D341Med (cell line): ENCODE measurements at regions not wholly inside any gene's neighbourhood (a gene's known extent, or its start where the extent isn't known, plus 50 kb on each side); places are given as distances from the start of the nearest gene placed in this dataset.

Experiments
- DNase-seq: peaks from one replicate; pipeline ENCODE4 v3.0.0; 2012; ENCODE audit warnings: low spot score

- no peak for DNase-seq
Observed at GRCh38 chr16:13394488-13394887, 493.1 kb downstream of the SHISA9 start.

DNA sequence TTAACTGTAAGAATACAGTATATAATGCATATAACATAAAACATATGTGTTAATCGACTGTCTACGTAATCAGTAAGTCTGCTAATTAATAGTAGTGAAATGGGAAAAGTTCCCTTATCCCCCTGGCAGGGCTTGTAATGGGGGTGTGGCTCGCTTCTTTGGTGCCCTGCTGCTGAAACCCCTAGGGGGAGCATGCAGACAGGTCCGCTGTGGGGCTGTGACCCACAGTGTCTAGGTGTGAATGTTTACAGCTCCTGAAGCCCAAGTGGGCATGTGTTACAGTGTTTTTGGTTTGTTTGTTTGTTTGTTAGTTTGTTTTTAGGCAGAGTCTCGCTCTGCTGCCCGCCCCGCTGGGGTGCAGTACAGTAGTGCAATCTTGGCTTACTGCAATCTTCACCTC, 495.7 kb downstream of the SHISA9 start:
- DNase-seq: no peak

GRCh38 chr16:13401641-13402040, 500.2 kb downstream of the SHISA9 start:
- no peak for DNase-seq

GRCh38 chr16:13402601-13403000, 501.2 kb downstream of the SHISA9 start:
- DNase-seq: no peak

DNA sequence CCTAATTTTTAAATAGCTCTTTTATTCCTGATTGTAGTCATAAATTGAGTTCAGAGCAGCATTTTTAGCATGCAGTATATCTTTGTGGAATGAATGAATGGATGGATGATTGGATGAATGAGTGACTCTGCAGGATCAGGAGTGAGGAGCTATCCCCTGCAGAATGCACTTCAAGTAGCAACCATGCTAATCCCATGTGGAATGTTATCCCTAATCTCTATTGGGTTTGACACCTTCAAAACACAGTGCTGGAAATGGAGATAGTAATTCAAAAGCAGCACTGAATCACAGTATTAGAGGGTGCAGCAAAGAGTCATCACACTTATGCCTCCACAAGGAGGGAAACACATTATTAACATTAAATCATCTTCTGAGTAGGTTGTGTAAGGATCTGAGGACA, 501.9 kb downstream of the SHISA9 start:
- no peak for DNase-seq

DNA sequence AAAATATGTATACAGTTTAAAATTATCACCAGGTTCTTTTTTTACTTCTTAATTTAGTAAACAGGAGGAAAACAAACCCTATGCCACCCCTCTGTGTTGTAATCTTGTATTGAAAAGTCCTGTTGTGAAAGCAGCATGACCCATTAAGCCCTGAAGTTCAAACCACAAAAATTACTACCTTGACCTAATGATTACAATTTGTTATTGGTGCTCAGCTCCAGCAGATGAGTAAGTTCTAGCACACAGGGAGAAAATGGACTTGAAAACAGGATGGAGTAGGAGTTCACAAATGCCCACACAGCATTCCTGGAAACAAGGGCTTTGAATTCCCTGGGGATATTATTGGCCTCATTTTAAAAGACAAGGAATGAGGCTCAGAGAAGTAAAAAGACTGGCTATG, 505.8 kb upstream of the ERCC4 start:
- no peak for DNase-seq

DNA sequence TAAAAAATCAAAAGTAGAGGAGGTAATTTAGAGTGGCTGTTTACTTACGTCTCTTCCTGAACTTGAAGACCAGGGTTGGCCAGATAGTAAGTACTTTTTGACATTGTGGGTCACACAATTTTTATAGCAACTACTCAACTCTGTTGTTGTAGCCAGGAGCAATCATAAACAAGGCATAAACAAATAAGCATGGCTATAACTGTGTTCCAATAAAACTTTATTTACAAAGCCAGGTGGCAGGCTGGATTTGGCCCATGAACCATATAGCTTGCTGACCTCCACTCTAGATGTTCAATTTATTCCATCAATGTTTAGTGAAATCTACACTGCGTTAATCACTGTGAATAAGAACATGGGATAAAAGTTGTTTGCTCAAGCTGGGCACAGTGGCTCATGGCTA, 500.4 kb upstream of the ERCC4 start:
- no peak for DNase-seq

- no peak for DNase-seq
Observed at GRCh38 chr16:13421726-13422125, 498.2 kb upstream of the ERCC4 start.

DNA sequence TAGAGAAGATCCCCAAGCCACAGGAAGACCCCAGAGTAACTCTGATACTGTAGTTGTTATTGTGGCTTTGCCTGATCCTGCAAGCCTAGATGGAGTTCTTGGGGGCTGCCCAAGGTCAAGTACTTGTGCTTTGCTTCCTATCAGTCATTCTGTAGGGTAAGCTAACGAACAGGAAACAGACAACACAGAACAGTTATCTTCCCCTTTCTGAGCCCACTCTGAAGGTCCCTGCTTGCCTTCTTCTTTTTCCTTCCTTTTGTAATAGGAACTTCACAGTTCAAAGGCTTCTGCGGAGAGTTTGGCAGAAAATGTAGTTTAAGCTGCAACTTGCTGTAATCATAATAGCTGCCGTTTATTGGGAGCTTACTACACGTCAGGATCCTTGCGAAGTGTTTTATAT, 494.1 kb upstream of the ERCC4 start:
- no peak for DNase-seq

DNA sequence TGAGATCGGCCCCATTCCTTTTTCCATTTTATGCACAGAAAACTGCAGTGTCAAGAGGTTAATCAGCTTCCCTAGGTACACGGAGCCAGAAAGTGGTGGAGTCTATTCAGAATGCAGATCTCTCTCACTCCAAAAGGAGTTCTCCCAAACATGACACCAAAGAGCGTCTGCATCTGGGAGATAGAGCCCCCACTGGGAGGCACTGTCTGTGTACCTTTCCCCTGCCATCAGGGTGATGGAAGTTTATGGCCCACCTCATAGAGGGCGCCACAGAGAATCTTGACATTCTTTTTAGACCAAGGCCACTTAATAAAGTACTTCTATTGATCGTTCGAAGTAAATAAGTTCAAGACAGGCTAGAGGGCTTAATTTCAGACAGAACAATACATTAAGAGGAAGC, 493.7 kb upstream of the ERCC4 start:
- peak; percentile 53 for DNase-seq

- no peak for DNase-seq
Observed at GRCh38 chr16:13426736-13427135, 493.2 kb upstream of the ERCC4 start.

DNA sequence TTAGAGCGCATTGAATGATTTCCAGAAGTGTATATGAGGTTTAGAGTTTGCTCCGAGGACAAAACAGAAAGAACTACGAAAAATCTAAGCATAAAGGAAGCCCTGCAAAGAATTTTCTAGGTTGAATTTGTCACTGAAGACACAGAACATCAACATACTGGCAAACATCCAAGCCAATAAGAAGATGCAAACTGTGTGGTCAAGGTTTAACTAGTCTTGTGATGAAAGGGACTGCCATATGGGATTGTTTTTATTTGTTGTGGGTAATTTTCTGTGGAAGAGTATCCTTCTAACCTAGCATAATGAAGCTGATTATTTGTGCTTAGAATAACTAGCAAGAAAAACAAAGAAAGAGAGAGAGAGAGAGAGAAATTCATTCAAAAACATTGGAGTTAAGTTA, 492.0 kb upstream of the ERCC4 start:
- DNase-seq: no peak

GRCh38 chr16:13429416-13429815, 490.5 kb upstream of the ERCC4 start:
- DNase-seq: no peak

DNA sequence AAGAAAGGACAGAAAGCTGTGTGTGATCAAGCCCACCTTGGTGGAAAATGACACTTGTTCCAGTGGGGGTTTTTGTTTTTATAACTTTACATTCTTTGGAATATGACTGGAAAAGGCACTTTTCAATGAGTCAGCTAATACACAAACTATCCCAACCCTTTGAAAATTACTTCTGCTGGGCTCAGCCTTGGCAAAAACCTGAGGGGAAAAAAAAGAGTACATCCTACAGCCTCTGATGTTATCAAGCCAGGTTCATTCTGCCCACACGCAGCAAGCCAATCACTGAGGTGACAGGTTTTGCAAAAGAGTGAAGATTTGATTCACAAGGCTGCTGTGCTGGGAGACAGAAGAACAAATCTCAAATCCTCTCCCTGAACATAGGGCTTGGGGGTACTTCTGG, 484.5 kb upstream of the ERCC4 start:
- DNase-seq: no peak

GRCh38 chr16:13435873-13436474, 484.0 kb upstream of the ERCC4 start:
- DNase-seq: no peak

- no peak for DNase-seq
Observed at GRCh38 chr16:13436641-13437412, 483.1 kb upstream of the ERCC4 start.

DNA sequence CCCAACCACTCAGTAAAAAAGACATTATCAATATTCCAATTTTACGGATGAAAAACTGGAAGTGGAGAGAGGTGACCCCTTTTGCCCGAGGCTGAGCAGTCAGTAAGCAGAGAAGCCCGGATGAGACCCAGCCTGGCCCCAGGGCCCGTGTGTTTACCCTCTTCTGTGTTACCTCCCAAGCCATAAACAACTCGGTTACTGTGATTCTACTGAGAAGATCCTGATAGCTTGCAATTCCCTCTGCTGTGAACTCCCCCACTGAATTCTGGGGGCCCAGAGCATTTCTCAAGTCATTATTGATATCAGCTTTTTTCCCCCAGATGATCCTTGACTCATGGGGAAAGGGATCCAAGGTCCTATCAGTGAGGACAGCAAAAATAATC, 482.6 kb upstream of the ERCC4 start:
- DNase-seq: no peak

- DNase-seq: no peak
Observed at GRCh38 chr16:13438064-13438463, 481.9 kb upstream of the ERCC4 start.

DNA sequence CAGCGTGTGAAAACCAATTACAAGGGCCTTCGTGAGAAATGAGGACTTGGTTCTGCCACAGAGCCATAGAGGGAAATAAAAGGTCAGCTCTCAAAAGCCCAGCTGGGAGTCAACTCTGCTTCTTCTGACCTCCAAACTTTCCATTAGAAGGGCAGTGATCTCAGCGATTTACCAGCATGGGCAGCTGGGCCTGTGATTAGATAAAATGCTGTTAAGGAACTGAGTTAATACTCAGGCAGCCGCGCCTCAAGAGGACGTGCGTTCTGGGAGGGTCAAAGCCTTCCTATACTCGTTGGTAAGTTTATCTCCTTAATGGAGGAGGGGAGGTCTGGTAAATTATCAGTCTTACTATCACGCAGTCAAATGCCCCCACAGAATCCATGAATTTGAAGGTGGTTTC, 480.2 kb upstream of the ERCC4 start:
- no peak for DNase-seq

DNA sequence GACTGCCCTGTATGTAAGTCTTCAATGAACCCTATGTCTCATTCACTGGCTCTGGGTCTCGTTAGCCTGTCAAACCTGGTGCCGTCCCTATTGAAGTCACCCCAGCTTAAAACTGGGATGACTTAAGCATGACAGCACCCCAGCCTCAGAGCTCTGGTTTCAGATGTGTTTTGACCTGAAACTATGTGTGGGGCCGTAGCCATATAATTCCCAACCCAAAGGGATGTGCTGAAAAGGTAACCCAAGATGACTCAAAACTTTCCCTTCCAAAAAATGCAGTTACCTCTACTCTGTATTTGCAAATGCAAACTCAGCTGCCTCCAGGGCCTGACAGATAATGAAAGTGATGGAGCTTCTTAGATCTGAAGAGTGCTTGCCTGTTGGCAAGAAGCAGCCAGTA, 478.3 kb upstream of the ERCC4 start:
- no peak for DNase-seq

- DNase-seq: no peak
Observed at GRCh38 chr16:13448346-13448745, 471.6 kb upstream of the ERCC4 start.

DNA sequence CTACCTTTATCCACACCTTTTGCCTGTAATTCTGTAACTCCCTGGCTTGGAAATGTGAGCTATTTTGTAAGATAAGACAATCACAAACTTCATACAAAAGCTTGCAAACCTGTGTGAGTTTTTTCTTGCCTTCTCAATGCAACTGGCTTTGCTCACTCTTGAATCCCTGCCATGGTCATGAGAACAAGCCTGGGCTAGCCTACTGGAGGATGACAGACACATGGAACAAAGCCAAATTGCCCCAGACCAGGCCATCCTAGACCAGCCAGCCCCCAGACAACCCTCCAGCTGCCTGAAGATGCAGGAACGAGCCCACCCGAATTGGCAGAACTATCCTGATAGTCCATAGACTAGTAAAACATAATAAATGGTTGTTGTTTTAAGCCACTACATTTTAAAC, 466.6 kb upstream of the ERCC4 start:
- DNase-seq: no peak

- DNase-seq: peak; percentile 36
Observed at GRCh38 chr16:13453938-13454553, 465.9 kb upstream of the ERCC4 start.

- no peak for DNase-seq
Observed at GRCh38 chr16:13463619-13464018, 456.3 kb upstream of the ERCC4 start.
